ENCODE measurements at regions not wholly inside any gene's neighbourhood (a gene's known extent, or its start where the extent isn't known, plus 50 kb on each side); places are given as distances from the start of the nearest gene placed in this dataset.
A peak's percentile ranks its signal among the peaks of the same experiment; 100 is the strongest.
"Not testable (repeated sequence)": the region's sequence is repeated elsewhere in the genome, so short reads cannot be mapped to it uniquely, and the experiment has no call there.

DNA sequence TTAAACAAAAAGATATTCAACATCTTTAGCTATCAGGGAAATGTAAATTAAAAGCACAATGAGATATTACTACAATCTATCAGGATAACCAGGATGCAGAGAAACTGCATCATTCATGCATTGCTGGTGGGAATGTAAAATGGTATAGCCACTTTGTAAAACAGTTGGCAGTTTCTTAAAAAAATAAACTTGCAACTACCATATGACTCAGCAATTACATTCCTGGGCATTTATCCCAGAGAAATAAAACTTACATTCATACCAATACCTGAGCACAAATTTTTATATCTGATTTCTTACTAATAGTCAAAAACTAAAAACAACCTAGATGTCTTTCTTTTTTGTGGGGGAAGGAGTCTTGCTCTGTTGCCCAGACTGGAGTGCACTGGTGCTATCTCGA is 190.3 kb upstream of the TAB2 start:
- no peak for DNase-seq

DNA sequence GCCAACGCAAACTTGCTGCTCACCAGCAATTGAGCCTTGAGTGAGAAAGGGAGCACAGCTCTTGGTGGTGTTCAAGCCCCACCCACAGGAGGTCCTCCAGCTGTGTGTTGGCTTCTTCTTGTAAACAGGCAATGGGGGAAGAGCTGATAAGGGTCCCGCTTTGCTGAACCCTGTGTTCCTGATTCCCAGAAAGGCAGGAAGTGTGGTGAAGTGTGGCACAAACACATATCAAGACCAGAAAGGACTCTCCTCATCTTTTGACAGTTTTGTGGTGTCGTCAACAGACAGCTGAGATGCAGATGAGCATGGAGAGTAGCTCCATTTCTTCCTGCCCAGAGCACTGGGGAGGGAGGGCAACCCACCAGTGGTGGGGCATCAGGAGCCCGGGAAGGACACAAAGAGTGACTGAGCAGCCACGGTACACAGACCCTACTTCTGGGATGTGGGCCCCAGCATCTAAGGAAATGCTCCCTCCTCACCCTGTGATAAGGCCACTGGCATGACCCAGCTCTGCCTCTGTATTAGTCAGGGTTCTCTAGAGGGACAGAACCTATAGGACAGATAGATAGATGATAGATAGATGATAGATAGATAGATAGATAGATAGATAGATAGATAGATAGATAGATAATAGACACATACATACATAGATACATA is 188.9 kb upstream of the TAB2 start:
- DNase-seq: no peak

DNA sequence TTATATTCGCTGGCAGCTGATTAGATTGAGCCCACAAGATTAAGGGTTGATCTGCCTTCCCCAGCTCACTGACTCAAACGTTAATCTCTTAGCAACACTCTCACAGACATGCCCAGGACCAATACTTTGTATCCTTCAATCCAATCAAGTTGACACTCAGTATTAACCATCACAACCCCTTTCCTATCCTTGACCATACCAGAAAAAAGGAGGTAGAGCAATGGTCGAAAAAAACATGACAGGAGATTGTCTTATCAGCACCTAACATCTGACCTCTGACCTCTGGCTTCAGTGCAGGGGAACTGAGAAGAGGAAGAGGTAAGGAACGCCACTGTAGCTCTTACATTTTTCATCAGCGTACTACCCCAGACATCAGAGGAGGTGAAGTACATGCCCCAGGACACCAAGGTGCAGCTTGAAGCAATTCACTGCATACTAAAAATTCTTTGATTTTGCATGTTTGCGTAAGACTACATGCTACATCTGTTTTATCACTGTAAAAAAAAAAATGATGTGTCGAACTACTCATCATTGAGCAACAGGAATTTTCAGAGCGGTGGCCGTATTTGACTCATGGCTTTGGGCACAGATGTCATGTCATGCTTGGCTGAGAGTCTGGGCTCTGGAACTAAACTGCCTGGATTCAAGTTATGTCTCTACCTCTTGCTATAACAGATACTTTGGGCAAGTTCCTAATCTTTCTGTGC is 188.0 kb upstream of the TAB2 start:
- DNase-seq: no peak

GRCh38 chr6:149130090-149130489 is 187.4 kb upstream of the TAB2 start:
- no peak for DNase-seq

GRCh38 chr6:149130508-149130907 is 187.0 kb upstream of the TAB2 start:
- no peak for DNase-seq

DNA sequence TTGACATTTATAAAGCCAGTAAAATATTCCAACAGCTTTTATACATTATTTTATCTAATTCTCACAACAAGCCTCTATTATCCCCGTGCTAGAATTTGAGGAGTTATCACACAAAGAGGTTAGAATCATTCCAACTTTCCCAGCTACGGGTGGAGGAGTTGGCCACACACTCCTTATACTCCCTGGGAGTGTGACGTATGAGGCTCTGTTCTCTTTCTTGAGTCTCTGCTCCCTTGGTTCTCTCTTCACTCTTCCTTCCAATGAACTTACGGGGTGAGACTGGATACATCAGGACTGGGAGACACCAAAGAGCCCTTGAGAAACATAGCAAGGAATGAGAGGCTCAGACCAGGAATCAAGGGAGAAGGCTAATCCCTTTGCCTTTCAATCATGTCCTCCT is 185.6 kb upstream of the TAB2 start:
- no peak for DNase-seq

DNA sequence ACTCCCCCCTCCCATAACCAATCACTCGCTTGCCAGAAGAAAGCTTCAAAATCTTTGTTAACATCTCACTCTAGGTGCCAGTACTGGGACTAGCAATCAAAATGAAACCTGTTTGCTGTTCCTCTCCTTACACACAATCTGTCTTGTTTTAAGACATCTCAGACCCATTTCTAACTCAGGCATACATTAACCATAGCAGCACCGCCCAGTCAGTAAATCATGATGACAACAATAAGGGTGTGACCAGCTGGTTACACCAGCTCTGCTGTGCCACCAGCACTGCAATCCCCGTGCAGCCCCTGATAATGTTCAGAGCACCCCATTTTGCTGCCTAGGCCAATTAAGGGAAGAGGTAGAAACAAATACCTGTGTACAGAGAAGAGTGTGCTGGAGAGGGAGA is 185.2 kb upstream of the TAB2 start:
- no peak for DNase-seq

DNA sequence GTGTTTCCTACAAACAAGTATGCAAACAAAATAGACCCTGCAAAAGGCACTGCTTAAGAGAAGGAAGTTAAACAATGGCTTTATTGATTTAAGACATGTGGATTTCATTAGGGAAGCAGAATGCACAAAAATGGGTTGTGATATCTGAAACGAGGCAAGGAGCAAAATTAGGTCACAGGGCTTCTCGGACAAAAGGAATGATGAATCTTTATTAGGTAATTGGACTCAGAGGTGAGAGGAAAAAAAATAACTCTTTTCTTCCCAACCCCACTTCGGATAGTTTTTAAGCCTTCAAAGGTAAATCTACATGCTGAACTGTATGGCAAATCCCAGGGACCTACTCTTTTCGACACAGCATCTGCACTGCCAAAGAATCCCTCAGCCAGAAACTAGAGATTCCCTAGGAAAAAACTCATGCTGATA is 183.0 kb upstream of the TAB2 start:
- DNase-seq: peak; percentile 30

GRCh38 chr6:149135809-149136208 is 181.7 kb upstream of the TAB2 start:
- DNase-seq: peak; percentile 18

- no peak for DNase-seq
These were observed 181.1 kb upstream of the TAB2 start for GRCh38 chr6:149136273-149136912.

DNA sequence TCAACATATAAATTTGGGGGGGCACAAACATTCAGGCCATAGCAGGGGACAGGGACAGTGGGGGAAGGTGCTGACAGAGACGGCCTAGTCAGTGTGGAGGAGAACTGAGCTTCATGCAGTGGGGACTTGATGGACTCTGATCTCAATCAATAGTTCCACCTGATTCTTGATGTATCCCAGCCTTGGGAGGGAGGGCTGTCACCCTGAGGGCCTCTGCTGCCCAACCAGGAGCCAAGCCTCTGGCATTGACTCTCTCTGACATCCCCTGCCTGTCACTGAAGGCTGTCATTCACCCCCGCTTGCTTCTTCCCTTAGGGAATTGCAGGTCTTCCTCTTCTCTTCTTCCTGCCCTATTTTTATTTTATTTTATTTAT is 180.6 kb upstream of the TAB2 start:
- no peak for DNase-seq

DNA sequence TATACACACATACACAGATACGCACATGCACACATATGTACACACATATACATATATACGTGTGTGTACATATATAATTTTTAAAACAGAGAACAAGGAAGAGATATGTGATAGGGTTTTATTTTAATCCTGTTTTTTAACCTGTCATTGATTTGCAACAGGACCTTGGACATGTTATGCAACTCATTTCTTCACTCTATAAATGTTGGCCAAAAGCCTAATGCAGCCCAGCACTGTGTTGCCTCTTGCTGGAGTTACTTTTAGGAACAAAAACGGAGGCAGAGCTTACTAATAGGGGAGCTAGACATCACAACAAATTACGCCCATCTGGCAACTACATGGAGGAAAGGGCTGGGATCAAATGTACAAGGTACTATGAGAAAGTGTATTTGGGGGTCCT is 179.9 kb upstream of the TAB2 start:
- no peak for DNase-seq

GRCh38 chr6:149138089-149138488 is 179.4 kb upstream of the TAB2 start:
- no peak for DNase-seq

DNA sequence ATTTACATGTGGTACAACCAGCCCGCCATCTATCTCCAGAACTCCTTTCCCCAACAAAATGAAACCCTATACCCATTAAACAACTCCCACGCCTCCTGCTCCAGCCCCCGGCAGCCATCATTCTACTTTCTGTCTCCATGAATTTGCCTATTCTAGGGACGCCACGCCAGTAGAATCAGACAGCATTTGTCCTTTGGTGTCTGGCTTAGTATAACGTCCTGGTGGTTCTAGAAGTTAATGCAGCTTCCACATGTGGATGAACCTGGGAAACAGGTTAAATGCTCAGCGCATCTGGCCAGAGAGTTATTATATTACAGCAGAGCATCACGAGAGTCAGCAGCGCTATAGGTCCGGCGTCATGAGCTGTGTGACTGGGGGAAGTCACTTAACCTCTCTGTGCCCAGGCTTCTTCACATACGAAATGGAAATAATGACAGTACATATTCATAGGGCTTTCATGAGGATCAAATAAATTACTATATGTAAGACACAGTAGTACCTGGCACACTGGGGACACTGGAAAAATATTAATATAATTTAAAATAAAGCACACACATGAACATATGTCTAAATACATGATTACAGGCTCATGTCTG is 178.7 kb upstream of the TAB2 start:
- no peak for DNase-seq

GRCh38 chr6:149139782-149140136 is 177.8 kb upstream of the TAB2 start:
- DNase-seq: no peak

DNA sequence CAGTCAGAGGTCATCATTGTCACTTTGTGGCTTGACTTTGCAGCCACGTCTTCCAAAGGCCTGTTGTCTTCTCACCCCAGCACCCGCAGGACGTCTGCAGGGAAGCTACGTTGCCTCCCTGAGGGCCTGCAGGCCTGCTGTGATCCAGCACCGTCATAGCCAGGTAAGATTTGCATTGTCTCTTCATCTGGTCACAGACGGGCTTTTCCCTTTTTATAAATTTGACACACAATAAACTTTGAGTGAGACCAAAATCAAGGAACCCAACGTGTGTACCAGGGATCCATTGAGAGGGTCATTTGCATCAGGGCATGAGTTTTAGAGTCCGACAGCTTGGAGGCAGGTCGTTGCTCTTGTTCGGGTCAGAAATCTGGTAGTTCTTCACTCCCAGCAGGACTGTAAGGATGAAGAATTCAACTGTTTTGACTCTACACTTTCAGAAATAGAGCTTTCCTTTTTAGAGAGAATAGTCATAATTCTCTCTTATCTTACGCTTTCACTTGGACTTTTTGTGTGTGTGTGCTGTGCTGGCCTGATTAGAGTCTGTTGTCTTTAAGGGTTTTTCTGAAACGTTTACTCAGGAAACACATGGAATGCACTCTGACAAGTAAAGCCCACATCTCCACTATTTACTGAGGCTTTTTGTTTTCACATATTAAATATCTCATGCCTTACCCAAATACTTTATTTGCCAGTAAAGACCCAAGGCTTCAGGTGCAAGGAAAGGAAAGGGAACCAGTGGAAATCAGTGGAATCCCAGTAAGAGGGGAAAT is 177.2 kb upstream of the TAB2 start:
- DNase-seq: no peak

DNA sequence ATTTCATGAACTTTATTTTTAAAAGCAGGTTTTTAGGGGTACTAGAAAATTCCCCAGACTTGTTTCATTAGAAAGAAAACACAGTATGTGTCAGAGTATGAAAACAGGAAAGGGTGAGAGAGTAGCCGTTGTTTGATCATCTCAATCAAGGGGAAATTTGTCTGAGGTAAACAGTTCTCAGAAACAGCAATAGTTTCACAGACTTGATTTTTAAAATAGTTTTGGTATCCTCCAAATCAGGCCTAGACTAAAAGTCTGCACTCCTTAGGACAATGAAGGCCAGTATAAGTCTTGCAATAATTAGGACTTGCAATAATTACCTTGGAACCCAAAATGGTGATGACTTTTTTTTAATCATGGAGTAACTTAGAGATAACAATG is 176.6 kb upstream of the TAB2 start:
- DNase-seq: no peak

- no peak for DNase-seq
These were observed 174.5 kb upstream of the TAB2 start for GRCh38 chr6:149142924-149143429.

GRCh38 chr6:149145800-149146199 is 171.7 kb upstream of the TAB2 start:
- not testable (repeated sequence) for DNase-seq

- DNase-seq: no peak
These were observed 170.3 kb upstream of the TAB2 start for GRCh38 chr6:149147195-149147594.

GRCh38 chr6:149147938-149148718 is 169.4 kb upstream of the TAB2 start:
- no peak for DNase-seq

GRCh38 chr6:149149653-149150052 is 167.9 kb upstream of the TAB2 start:
- no peak for DNase-seq
